GM12878 (cell line): ENCODE measurements at regions not wholly inside any gene's neighbourhood (a gene's known extent, or its start where the extent isn't known, plus 50 kb on each side); places are given as distances from the start of the nearest gene placed in this dataset.

Source experiments
- ATAC-seq: fragments of 200-7000 bp; cut with Tn5 transposase; 3 replicates; pipeline ENCODE4 v1.9.1; 2020; ENCODE audit warnings: mild to moderate bottlenecking, moderate library complexity
- BruUV-seq: library from RNA; stranded (reverse); fragments of 400-500 nt; replicated peaks from 2 replicates; lab custom pipeline; 2021; lab: Mats Ljungman, UMichigan
- CTCF ChIA-PET: fragments of 300-600 bp; sonication (Branson Sonifier 250); formaldehyde crosslinking; extraction: SDS; loops from one replicate; lab custom pipeline; 2021; ENCODE audit warnings: inconsistent platforms; lab: Yijun Ruan, JAX
- POLR2A ChIA-PET: fragments of 350-600 bp; formaldehyde crosslinking; extraction: SDS; loops from one replicate; lab custom pipeline; 2021; ENCODE audit warnings: inconsistent platforms; lab: Charles Lee
- RAD21 ChIA-PET: fragments of 300-600 bp; sonication (Branson Sonifier 250); formaldehyde crosslinking; loops from one replicate; lab custom pipeline; 2023; ENCODE audit warnings: antibody characterized with exemption; ENCODE audit not compliant: unreplicated experiment; lab: Charles Lee
- SMC1A ChIA-PET: fragments of 300-600 bp; sonication (Branson Sonifier 250); formaldehyde crosslinking; loops from one replicate; lab custom pipeline; 2023; ENCODE audit not compliant: unreplicated experiment, uncharacterized antibody; lab: Charles Lee
- DNase-seq: peaks from one replicate; pipeline ENCODE4 v3.0.0-alpha.2; 2011; ENCODE audit warnings: low read depth, low spot score
- FAIRE-seq: peaks from 3 replicates; lab custom pipeline; 2011; peaks lifted over from hg19 to GRCh38; lab: Jason Lieb, UNC
- H2AFZ ChIP-seq: 2 replicates; pipeline ENCODE4 v1.6.0; 2011; ENCODE audit warnings: low read depth, low read length, control low read depth; ENCODE audit not compliant: control insufficient read depth
- H3K27ac ChIP-seq: 2 replicates; pipeline ENCODE4 v1.5.1; 2011; ENCODE audit warnings: control low read depth; ENCODE audit not compliant: control insufficient read depth, insufficient read depth
- H3K27me3 ChIP-seq, 2 experiments: replicated peaks in 1 of 2; 2 replicates each; pipeline versions ENCODE4 v1.6.0 to v1.6.1; 2011; ENCODE audit warnings: low read length in 1 of 2; ENCODE audit not compliant: control insufficient read depth in 2 of 2, insufficient read depth in 2 of 2
- H3K36me3 ChIP-seq, 2 experiments: 2 replicates each; pipeline ENCODE4 v1.5.1; 2011; ENCODE audit warnings: low read length in 1 of 2; ENCODE audit not compliant: control insufficient read depth in 2 of 2, insufficient read depth in 2 of 2
- H3K4me1 ChIP-seq: 2 replicates; pipeline ENCODE4 v1.6.1; 2011; ENCODE audit warnings: mild to moderate bottlenecking, low read length, moderate library complexity, mixed read lengths; ENCODE audit not compliant: control insufficient read depth, insufficient read depth
- H3K4me2 ChIP-seq: 2 replicates; pipeline ENCODE4 v1.6.0; 2011; ENCODE audit warnings: control low read depth; ENCODE audit not compliant: control insufficient read depth, insufficient read depth
- H3K4me3 ChIP-seq: fragments of 200-600 bp; sonication (generic); 2 replicates; pipeline ENCODE4 v1.5.1; 2016
- H3K79me2 ChIP-seq: 2 replicates; pipeline ENCODE4 v1.6.0; 2011; ENCODE audit warnings: low read length; ENCODE audit not compliant: control insufficient read depth, insufficient read depth
- H3K9ac ChIP-seq: 2 replicates; pipeline ENCODE4 v1.8.0; 2011; ENCODE audit warnings: low read length, control low read depth, mixed read lengths; ENCODE audit not compliant: control insufficient read depth, insufficient read depth
- H3K9me3 ChIP-seq: replicated peaks from 3 replicates; pipeline ENCODE4 v1.5.1; 2011; ENCODE audit warnings: mild to moderate bottlenecking, low read length; ENCODE audit not compliant: control insufficient read depth, insufficient read depth
- H4K20me1 ChIP-seq: 2 replicates; pipeline ENCODE4 v1.6.0; 2011; ENCODE audit not compliant: control insufficient read depth, insufficient read depth
- ATF7 ChIP-seq: fragments of 450-650 bp; IDR thresholded peaks from 2 replicates; pipeline ENCODE4 v1.6.1; 2016; ENCODE audit warnings: low read depth, mild to moderate bottlenecking
- EGR1 ChIP-seq, 2 experiments: IDR thresholded peaks; 1 replicate in 1 of 2; 2 replicates in 1 of 2; pipeline ENCODE4 v1.6.1; 2011 to 2012; ENCODE audit warnings: low read depth in 2 of 2, low read length in 2 of 2, borderline replicate concordance in 1 of 2, mild to moderate bottlenecking in 1 of 2, moderate library complexity in 1 of 2
- IKZF1 ChIP-seq: fragments of 450-650 bp; conservative IDR thresholded peaks from 2 replicates; pipeline ENCODE4 v1.6.1; 2017; ENCODE audit warnings: antibody characterized with exemption, mild to moderate bottlenecking
- KLF5 ChIP-seq: fragments of 450-650 bp; IDR thresholded peaks from 2 replicates; pipeline ENCODE4 v1.6.1; 2014; ENCODE audit warnings: mild to moderate bottlenecking; ENCODE audit not compliant: partially characterized antibody
- MYB ChIP-seq: fragments of 150-350 bp; IDR thresholded peaks from 2 replicates; pipeline ENCODE4 v1.6.1; 2014; ENCODE audit warnings: mild to moderate bottlenecking, low read depth, low read length, borderline replicate concordance
- NFIC ChIP-seq: IDR thresholded peaks from 2 replicates; pipeline ENCODE4 v1.6.1; 2012; ENCODE audit warnings: low read depth, mild to moderate bottlenecking, inconsistent platforms, low read length, moderate library complexity
- NRF1 ChIP-seq: conservative IDR thresholded peaks from 2 replicates; pipeline ENCODE4 v1.6.1; 2011; ENCODE audit warnings: mild to moderate bottlenecking, low read depth, low read length, improper control_type of control experiment
- PKNOX1 ChIP-seq: fragments of 450-650 bp; IDR thresholded peaks from 2 replicates; pipeline ENCODE4 v1.6.1; 2016; ENCODE audit warnings: mild to moderate bottlenecking
- PML ChIP-seq: IDR thresholded peaks from 2 replicates; pipeline ENCODE4 v1.6.1; 2012; ENCODE audit warnings: low read length, inconsistent platforms
- POLR2A ChIP-seq: IDR thresholded peaks from 2 replicates; pipeline ENCODE4 v1.6.1; 2011; ENCODE audit warnings: low read depth, mild to moderate bottlenecking, low read length
- SIN3A ChIP-seq: IDR thresholded peaks from 2 replicates; pipeline ENCODE4 v1.6.1; 2012; ENCODE audit warnings: low read depth, low read length, improper control_type of control experiment
- SREBF2 ChIP-seq: IDR thresholded peaks from 2 replicates; pipeline ENCODE4 v1.6.1; 2012; ENCODE audit warnings: mild to moderate bottlenecking, low read length
- STAT1 ChIP-seq: fragments of 450-650 bp; conservative IDR thresholded peaks from 2 replicates; pipeline ENCODE4 v1.6.1; 2014; ENCODE audit warnings: antibody characterized with exemption, mild to moderate bottlenecking
- TCF3 ChIP-seq: IDR thresholded peaks from 2 replicates; pipeline ENCODE4 v1.6.1; 2012; ENCODE audit warnings: low read depth, mild to moderate bottlenecking, low read length, borderline replicate concordance; ENCODE audit not compliant: insufficient read depth
- ZNF24 ChIP-seq: fragments of 450-650 bp; IDR thresholded peaks from 2 replicates; pipeline ENCODE4 v1.6.1; 2017; ENCODE audit warnings: antibody characterized with exemption, mild to moderate bottlenecking
- in situ Hi-C: fragments of 300-500 bp; cut with MboI; formaldehyde crosslinking; loops from 9 replicates; pipeline ENCODE4 v1.14.3; 2018; ENCODE audit warnings: mixed read lengths
- intact Hi-C: fragments of 100-400 bp; cut with micrococcal nuclease; formaldehyde crosslinking; loops from one replicate; pipeline ENCODE4 v1.14.2; 2022; ENCODE audit not compliant: unreplicated experiment
- TF ChIP-seq, protein P1 (sequence below): fragments of 150-350 bp; IDR thresholded peaks from 2 replicates; pipeline ENCODE4 v1.6.1; 2014; ENCODE audit warnings: mild to moderate bottlenecking, low read depth, low read length
- TF ChIP-seq, protein P2 (sequence below): IDR thresholded peaks from 2 replicates; pipeline ENCODE4 v1.6.1; 2012; ENCODE audit warnings: low read depth, low read length, improper control_type of control experiment

DNA sequence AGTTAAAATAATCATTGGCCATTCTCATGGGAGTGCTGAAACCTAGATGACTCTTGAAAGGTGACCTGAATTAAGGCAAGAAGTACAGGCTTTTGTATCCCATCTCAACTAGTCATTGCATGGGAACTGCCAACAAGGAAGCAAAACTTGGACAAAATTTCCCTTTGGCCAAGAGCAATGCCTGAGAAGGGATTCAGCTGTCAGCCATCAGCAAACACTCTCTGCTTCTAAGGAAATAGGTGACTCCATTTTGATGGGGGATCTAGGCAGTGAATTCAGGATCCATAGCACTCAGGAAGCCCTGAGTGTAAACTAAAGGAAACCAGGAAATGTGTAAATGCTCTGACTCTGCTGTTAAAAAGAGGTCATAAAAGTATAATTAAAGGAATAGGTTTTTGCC is 221.5 kb upstream of the TMEM229A start:
- CTCF ChIA-PET: no interaction called here

DNA sequence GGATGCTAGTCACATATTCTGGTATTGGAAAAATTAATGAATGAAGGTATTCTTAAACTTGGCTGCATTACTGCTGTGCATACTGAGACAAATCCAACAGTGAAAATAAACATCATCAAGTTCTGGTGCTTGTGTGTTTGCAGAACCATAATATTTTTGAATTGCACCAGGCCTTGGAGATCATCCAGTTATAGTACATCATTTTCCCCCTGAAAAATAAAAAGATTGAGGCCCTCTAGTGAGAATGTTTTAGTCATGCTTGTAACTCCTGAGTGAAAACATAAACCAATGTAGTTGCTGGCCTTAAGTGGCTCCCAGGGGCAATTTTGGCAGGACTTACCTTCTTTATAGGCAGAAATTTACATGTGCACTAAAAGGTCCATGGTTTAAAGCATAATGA is 218.8 kb upstream of the TMEM229A start:
- POLR2A ChIA-PET: no interaction called here
- Histone ChIP-seq H3K36me3 (no peaks in the 10 kb centered on the region), H2AFZ (no peak overlapping the region), H3K27me3 (no peaks in the 10 kb centered on the region), H3K4me3 (no peak overlapping the region), H4K20me1 (no peaks in the 10 kb centered on the region), H3K9ac (no peak overlapping the region), H3K27ac (no peak overlapping the region), H3K4me2 (no peak overlapping the region), H3K4me1 (no peaks in the 10 kb centered on the region), H3K9me3 (no peaks in the 10 kb centered on the region), H3K79me2 (no peaks in the 10 kb centered on the region)
- TF ChIP-seq ATF7 (no peak), POLR2A (no peak), SIN3A (no peak), STAT1 (no peak), IKZF1 (no peak), TCF3 (no peak), PKNOX1 (no peak), NFIC (no peak), EGR1 (IDR thresholded peaks at IDR 0.05; ENCODE audit: borderline replicate concordance in 1 of 2, low read depth in 2 of 2, low read length in 2 of 2) (no peak), MYB (no peak), PML (no peak), KLF5 (no peak), ZNF24 (no peak), SREBF2 (no peak)
- TF ChIP-seq, protein P1, sequence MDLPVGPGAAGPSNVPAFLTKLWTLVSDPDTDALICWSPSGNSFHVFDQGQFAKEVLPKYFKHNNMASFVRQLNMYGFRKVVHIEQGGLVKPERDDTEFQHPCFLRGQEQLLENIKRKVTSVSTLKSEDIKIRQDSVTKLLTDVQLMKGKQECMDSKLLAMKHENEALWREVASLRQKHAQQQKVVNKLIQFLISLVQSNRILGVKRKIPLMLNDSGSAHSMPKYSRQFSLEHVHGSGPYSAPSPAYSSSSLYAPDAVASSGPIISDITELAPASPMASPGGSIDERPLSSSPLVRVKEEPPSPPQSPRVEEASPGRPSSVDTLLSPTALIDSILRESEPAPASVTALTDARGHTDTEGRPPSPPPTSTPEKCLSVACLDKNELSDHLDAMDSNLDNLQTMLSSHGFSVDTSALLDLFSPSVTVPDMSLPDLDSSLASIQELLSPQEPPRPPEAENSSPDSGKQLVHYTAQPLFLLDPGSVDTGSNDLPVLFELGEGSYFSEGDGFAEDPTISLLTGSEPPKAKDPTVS: no peak
- TF ChIP-seq, protein P2, sequence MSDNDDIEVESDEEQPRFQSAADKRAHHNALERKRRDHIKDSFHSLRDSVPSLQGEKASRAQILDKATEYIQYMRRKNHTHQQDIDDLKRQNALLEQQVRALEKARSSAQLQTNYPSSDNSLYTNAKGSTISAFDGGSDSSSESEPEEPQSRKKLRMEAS: no peak
- SMC1A ChIA-PET: interaction anchor here (1.1 to 4.5 kb wide), 2 partner anchors 10 to 18 kb away, joined by 5 to 44 read pairs; no protein-coding TSS in a partner anchor
- CTCF ChIA-PET: interaction anchor here (1.3 kb wide), 1 partner anchor 386 kb away, joined by 3 read pairs; no protein-coding TSS in a partner anchor
- no TSS peak for BruUV-seq
- intact Hi-C loops (no loop called here), in situ Hi-C loops (no loop called here)
- ATAC-seq (no peak), FAIRE-seq (no peak), DNase-seq (no peak)
- RAD21 ChIA-PET: interaction anchor here (1.2 to 3.6 kb wide), 2 partner anchors 10 to 24 kb away, joined by 3 to 16 read pairs; no protein-coding TSS in a partner anchor

More for the DNA sequence above, 221.5 kb upstream of the TMEM229A start:
- no peak for FAIRE-seq
- intact Hi-C loops: no loop called here
- no peaks in the 10 kb centered on the region for H3K4me1 ChIP-seq
- H3K9me3 ChIP-seq: no peaks in the 10 kb centered on the region
- no peaks in the 10 kb centered on the region for H3K27me3 ChIP-seq
- no peaks in the 10 kb centered on the region for H3K36me3 ChIP-seq
- ChIA-PET RAD21 (no interaction called here), SMC1A (interaction anchor here (1.0 kb wide), 1 partner anchor 15 kb away, joined by 3 read pairs; no protein-coding TSS in a partner anchor), POLR2A (no interaction called here)
- in situ Hi-C loops: no loop called here
- BruUV-seq: no TSS peak
- ATAC-seq: no peak
- H3K4me3 ChIP-seq: no peak overlapping the region
- no peak overlapping the region for H3K4me2 ChIP-seq
- H3K79me2 ChIP-seq: no peaks in the 10 kb centered on the region
- no peak for TF ChIP-seq NRF1
- no peak overlapping the region for H3K27ac ChIP-seq
- H4K20me1 ChIP-seq: no peaks in the 10 kb centered on the region
- no peak overlapping the region for H2AFZ ChIP-seq
- no peak overlapping the region for H3K9ac ChIP-seq
- DNase-seq: no peak
